ENCODE measurements at regions not wholly inside any gene's neighbourhood (a gene's known extent, or its start where the extent isn't known, plus 50 kb on each side); places are given as distances from the start of the nearest gene placed in this dataset.

- TF ChIP-seq CREB5 (CRISPR knock-in tag; IDR thresholded peaks at IDR 0.05; ENCODE audit: low read depth) (no peak), PATZ1 (CRISPR knock-in tag; IDR thresholded peaks at IDR 0.05; ENCODE audit: borderline replicate concordance) (no peak), RARB (CRISPR knock-in tag; IDR thresholded peaks at IDR 0.05) (no peak), TSHZ2 (CRISPR knock-in tag; IDR thresholded peaks at IDR 0.05) (no peak), ZNF565 (CRISPR knock-in tag; conservative IDR thresholded peaks at IDR 0.05; ENCODE audit: low read depth) (no peak), SNAI2 (CRISPR knock-in tag; IDR thresholded peaks at IDR 0.05) (no peak), TOX (CRISPR knock-in tag; IDR thresholded peaks at IDR 0.05; ENCODE audit: borderline replicate concordance) (no peak), PPARA (CRISPR knock-in tag; IDR thresholded peaks at IDR 0.05; ENCODE audit: borderline replicate concordance) (no peak), ISL1 (CRISPR knock-in tag; IDR thresholded peaks at IDR 0.05) (no peak)
Observed at GRCh38 chr1:21352586-21352985, 62.3 kb upstream of the ECE1 start.

Measured in SK-N-SH treated with all-trans-retinoic acid at 6 μM for 48 hours (cell line).